Occipital lobe (tissue), 1 donor: ENCODE measurements at regions not wholly inside any gene's neighbourhood (a gene's known extent, or its start where the extent isn't known, plus 50 kb on each side); places are given as distances from the start of the nearest gene placed in this dataset.

Experiments
- DNase-seq: peaks from one replicate; lab custom pipeline; 2025; lab: John Stamatoyannopoulos, UW

GRCh38 chr13:50561739-50562138 is 281.8 kb downstream of the DLEU7 start:
- no peak for DNase-seq

- no peak for DNase-seq
Measured at GRCh38 chr13:50566646-50567045, 276.8 kb downstream of the DLEU7 start.

- DNase-seq: no peak
Measured at GRCh38 chr13:50572129-50572528, 271.4 kb downstream of the DLEU7 start.

- no peak for DNase-seq
Measured at GRCh38 chr13:50573066-50573465, 270.4 kb downstream of the DLEU7 start.

GRCh38 chr13:50574731-50575130 is 268.8 kb downstream of the DLEU7 start:
- DNase-seq: no peak

GRCh38 chr13:50575138-50575537 is 268.4 kb downstream of the DLEU7 start:
- no peak for DNase-seq

- DNase-seq: no peak
Measured at GRCh38 chr13:50576156-50576555, 267.3 kb downstream of the DLEU7 start.

GRCh38 chr13:50577806-50578205 is 265.7 kb downstream of the DLEU7 start:
- DNase-seq: no peak

- DNase-seq: no peak
Measured at GRCh38 chr13:50580684-50581305, 262.7 kb downstream of the DLEU7 start.

GRCh38 chr13:50581586-50582196 is 261.8 kb downstream of the DLEU7 start:
- no peak for DNase-seq

GRCh38 chr13:50584856-50585580 is 258.5 kb downstream of the DLEU7 start:
- no peak for DNase-seq

- DNase-seq: no peak
Measured at GRCh38 chr13:50585674-50586413, 257.6 kb downstream of the DLEU7 start.

- no peak for DNase-seq
Measured at GRCh38 chr13:50586414-50587083, 256.9 kb downstream of the DLEU7 start.

- no peak for DNase-seq
Measured at GRCh38 chr13:50587115-50587514, 256.4 kb downstream of the DLEU7 start.

GRCh38 chr13:50587645-50588373 is 255.7 kb downstream of the DLEU7 start:
- no peak for DNase-seq

GRCh38 chr13:50588491-50589130 is 254.9 kb downstream of the DLEU7 start:
- DNase-seq: no peak

- no peak for DNase-seq
Measured at GRCh38 chr13:50589139-50589538, 254.4 kb downstream of the DLEU7 start.

GRCh38 chr13:50589651-50590054 is 253.8 kb downstream of the DLEU7 start:
- DNase-seq: no peak

- no peak for DNase-seq
Measured at GRCh38 chr13:50592412-50593155, 250.9 kb downstream of the DLEU7 start.

- DNase-seq: no peak
Measured at GRCh38 chr13:50593207-50593606, 250.3 kb downstream of the DLEU7 start.
